Keratinocyte (primary cell): ENCODE measurements at regions not wholly inside any gene's neighbourhood (a gene's known extent, or its start where the extent isn't known, plus 50 kb on each side); places are given as distances from the start of the nearest gene placed in this dataset.

ENCODE experiments used
- CTCF ChIP-seq, 3 experiments: IDR thresholded peaks in 1 of 3; conservative IDR thresholded peaks in 1 of 3; optimal IDR thresholded peaks in 1 of 3; 2 replicates in 2 of 3; 3 replicates in 1 of 3; pipeline versions ENCODE3 to v1.5.1; 2011; ENCODE audit warnings: low read length in 3 of 3, mild to moderate bottlenecking in 3 of 3, moderate library complexity in 2 of 3, control low read depth in 1 of 3, inconsistent platforms in 1 of 3; ENCODE audit not compliant: insufficient read depth in 2 of 3; ENCODE audit errors: extremely low read depth in 1 of 3
- EZH2 ChIP-seq: IDR thresholded peaks from one replicate; pipeline ENCODE4 v1.6.1; 2012; ENCODE audit warnings: inconsistent platforms, mild to moderate bottlenecking, low read length, moderate library complexity

- TF ChIP-seq CTCF (optimal IDR thresholded peaks at IDR 0.05 in 1 of 3, IDR thresholded peaks at IDR 0.05 in 1 of 3, conservative IDR thresholded peaks at IDR 0.05 in 1 of 3; ENCODE audit: extremely low read depth in 1 of 3, insufficient read depth in 2 of 3, low read length in 3 of 3) (no peak), EZH2 (no peak)
These were observed 275.2 kb downstream of the SHQ1 start for GRCh38 chr3:72573051-72573450.
